ENCODE measurements at regions not wholly inside any gene's neighbourhood (a gene's known extent, or its start where the extent isn't known, plus 50 kb on each side); places are given as distances from the start of the nearest gene placed in this dataset.

DNA sequence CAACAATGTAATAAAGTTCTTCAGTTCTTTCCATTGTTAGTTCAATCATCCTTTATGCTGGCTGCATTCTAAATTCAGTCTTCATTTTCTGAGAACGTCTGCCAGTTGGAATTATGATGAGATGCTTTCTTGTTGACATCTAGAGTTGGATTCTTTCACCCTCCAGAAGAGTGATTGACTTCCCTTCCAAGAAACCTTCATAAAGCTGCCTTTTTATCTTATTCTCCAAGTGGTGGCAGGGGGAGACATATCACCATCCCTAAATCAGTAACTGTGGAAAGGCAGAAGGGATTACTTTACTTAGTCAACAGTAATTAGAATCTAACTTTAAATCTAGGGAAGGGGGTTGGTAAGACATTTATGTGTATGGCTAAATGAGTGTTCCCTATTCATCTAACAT is 86.8 kb upstream of the GULP1 start:
- Histone ChIP-seq H3K27me3 (no peaks in the 10 kb centered on the region), H3K27ac (no peak overlapping the region), H3K4me1 (no peaks in the 10 kb centered on the region), H3K4me3 (no peak overlapping the region), H3K9me3 (no peaks in the 10 kb centered on the region), H3K36me3 (no peaks in the 10 kb centered on the region)
- no peak for TF ChIP-seq CTCF (IDR thresholded peaks at IDR 0.05)
- ATAC-seq = no peak
- DNase-seq = no peak
- intact Hi-C loops (cut with DNase I) = no loop called here

DNA sequence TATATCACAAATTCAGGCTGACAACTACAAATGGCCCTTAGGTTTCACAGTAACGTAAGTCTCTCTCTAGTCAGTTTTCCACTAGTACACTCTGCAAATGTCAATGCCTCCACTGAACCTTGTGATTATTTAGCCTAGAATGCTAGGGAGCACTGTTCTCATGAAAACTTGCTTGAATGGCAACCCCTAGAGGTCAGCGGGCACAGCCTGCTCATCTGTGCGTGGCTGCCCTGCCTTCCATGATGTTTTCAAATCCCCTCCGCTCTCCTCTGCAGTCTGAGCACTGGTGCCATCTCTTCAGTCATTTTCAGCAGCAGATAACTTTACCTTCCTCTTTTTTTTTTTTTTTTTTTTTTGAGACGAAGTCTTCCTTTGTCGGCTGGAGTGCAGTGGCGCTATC is 84.1 kb upstream of the GULP1 start:
- H3K27ac ChIP-seq = no peak overlapping the region
- no peak for ATAC-seq
- intact Hi-C loops (cut with DNase I) = no loop called here

DNA sequence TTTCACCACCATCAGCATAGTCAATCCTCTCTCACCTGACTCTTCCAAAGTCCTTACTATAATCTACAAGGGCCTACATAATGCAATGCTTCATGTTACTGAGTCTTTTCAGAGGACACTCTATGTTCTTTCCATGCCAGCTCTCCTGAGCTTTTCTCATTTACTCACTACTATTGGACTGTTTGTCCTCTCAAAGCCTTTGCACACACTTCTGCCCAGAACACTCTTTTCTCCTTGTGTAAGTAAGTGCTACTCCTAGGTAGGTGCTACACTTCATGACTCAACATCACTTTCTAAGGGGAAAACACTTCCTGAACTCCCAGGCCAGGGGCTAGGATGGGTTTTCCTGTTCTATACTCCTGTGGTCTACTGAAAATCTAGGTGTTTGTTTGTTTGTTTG is 82.5 kb upstream of the GULP1 start:
- DNase-seq (no peak), ATAC-seq (peak; percentile 53)
- H3K4me3 ChIP-seq = no peak overlapping the region
- no peaks in the 10 kb centered on the region for H3K36me3 ChIP-seq
- H3K4me1 ChIP-seq = no peaks in the 10 kb centered on the region
- intact Hi-C loops (cut with DNase I) = no loop called here
- H3K27me3 ChIP-seq = no peaks in the 10 kb centered on the region
- no peak for TF ChIP-seq CTCF (IDR thresholded peaks at IDR 0.05)
- no peaks in the 10 kb centered on the region for H3K9me3 ChIP-seq
- no peak overlapping the region for H3K27ac ChIP-seq

More for the DNA sequence above, 84.1 kb upstream of the GULP1 start:
- no peaks in the 10 kb centered on the region for H3K27me3 ChIP-seq
- DNase-seq = no peak
- no peaks in the 10 kb centered on the region for H3K36me3 ChIP-seq
- TF ChIP-seq CTCF (IDR thresholded peaks at IDR 0.05) = no peak
- H3K4me3 ChIP-seq = no peak overlapping the region
- no peaks in the 10 kb centered on the region for H3K9me3 ChIP-seq
- no peaks in the 10 kb centered on the region for H3K4me1 ChIP-seq

DNA sequence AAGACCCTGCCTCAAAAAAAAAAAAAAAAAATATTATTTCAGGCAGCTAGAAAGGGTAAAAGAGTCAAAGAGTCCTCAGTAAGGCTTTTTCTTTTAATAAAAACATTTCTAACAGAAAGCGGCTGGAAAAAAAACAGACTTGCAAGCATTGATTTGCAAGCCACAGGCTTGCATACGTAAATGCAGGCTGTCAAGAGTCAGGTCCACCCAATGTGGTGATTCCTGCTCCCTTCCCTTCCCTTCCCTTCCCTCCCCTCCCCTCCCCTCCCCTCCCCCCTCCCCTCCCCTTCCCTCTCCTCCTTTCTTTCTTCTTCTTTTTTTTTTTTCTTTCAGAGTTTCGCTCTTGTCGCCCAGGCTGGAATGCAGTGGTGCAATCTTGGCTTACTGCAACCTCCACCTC is 74.4 kb upstream of the GULP1 start:
- no peak overlapping the region for H3K27ac ChIP-seq
- no peak overlapping the region for H3K4me3 ChIP-seq
- TF ChIP-seq CTCF (IDR thresholded peaks at IDR 0.05) = no peak
- H3K36me3 ChIP-seq = no peaks in the 10 kb centered on the region
- no peaks in the 10 kb centered on the region for H3K9me3 ChIP-seq
- ATAC-seq = no peak
- no peaks in the 10 kb centered on the region for H3K27me3 ChIP-seq
- intact Hi-C loops (cut with DNase I) = no loop called here
- DNase-seq = no peak
- no peaks in the 10 kb centered on the region for H3K4me1 ChIP-seq

DNA sequence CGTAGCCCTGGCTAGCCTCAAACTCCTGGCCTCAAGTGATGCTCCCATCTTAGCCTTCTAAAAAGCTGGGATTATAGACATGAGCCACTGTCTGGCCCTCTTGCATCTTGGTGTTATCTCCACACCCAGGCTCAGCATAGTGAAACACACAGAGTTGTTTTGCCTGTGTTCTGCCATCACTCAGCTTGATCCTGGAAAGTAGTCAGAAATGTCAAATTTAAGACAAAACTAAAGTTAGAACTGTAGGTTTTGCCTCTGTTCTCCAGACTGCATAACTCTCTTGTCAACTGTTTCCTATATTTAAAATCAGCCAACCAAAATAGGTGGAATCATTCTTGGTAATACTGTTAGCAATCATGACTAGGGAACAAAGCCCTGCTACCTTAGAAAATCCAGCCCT is 72.1 kb upstream of the GULP1 start:
- DNase-seq = no peak
- intact Hi-C loops (cut with DNase I) = no loop called here
- no peak for TF ChIP-seq CTCF (IDR thresholded peaks at IDR 0.05)
- H3K4me1 ChIP-seq = no peaks in the 10 kb centered on the region
- no peaks in the 10 kb centered on the region for H3K36me3 ChIP-seq
- H3K27me3 ChIP-seq = no peaks in the 10 kb centered on the region
- H3K27ac ChIP-seq = no peak overlapping the region
- H3K9me3 ChIP-seq = no peaks in the 10 kb centered on the region
- no peak for ATAC-seq
- no peak overlapping the region for H3K4me3 ChIP-seq

DNA sequence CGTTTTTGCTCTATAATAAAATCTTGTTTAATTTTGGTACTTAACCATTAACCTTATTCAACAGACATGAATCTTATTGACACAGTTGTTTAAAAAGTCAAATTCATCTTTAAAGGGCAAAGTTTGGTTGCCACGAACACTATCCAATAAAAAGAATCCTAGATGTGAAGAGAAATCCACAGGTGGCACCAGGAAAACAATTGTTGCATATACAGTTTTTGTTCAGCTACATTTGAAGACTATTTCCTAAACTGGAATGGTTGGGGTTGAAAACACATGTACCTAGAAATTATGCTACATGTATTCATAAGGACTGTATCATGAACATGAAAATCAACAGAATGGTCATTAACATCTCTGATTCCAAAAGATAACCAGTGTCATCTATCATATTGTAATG is 71.1 kb upstream of the GULP1 start:
- Histone ChIP-seq H3K36me3 (no peaks in the 10 kb centered on the region), H3K9me3 (no peaks in the 10 kb centered on the region), H3K4me3 (no peak overlapping the region), H3K27ac (no peak overlapping the region), H3K4me1 (no peaks in the 10 kb centered on the region), H3K27me3 (no peaks in the 10 kb centered on the region)
- no peak for TF ChIP-seq CTCF (IDR thresholded peaks at IDR 0.05)
- intact Hi-C loops (cut with DNase I) = no loop called here
- no peak for DNase-seq
- no peak for ATAC-seq
